ENCODE measurements at regions not wholly inside any gene's neighbourhood (a gene's known extent, or its start where the extent isn't known, plus 50 kb on each side); places are given as distances from the start of the nearest gene placed in this dataset.
"Not testable (repeated sequence)": the region's sequence is repeated elsewhere in the genome, so short reads cannot be mapped to it uniquely, and the experiment has no call there.

GRCh38 chr1:64387389-64388285 lies 82.3 kb upstream of the CACHD1 start:
- H3K27me3 Mint-ChIP-seq: peaks cover 0 to 2% of the 10 kb centered on the region in 2 donors
- no peaks in the 10 kb centered on the region for H3K36me3 Mint-ChIP-seq
- no peaks in the 10 kb centered on the region for H3K4me1 Mint-ChIP-seq (ENCODE audit: low read depth in 2 of 2)
- H3K4me3 Mint-ChIP-seq: no peak overlapping the region
- no peaks in the 10 kb centered on the region for H3K9me3 Mint-ChIP-seq
- H3K27ac Mint-ChIP-seq: no peak overlapping the region
- DNase-seq (ENCODE audit: low spot score) (no peak), ATAC-seq (no peak)

GRCh38 chr1:64388336-64388735 lies 81.6 kb upstream of the CACHD1 start:
- Mint-ChIP-seq H3K36me3 (no peaks in the 10 kb centered on the region), H3K4me3 (no peak overlapping the region), H3K27ac (no peak overlapping the region), H3K9me3 (no peaks in the 10 kb centered on the region), H3K4me1 (ENCODE audit: low read depth in 2 of 2) (no peaks in the 10 kb centered on the region), H3K27me3 (peaks cover under 1 to 2% of the 10 kb centered on the region in 2 donors)
- ATAC-seq: no peak
- no peak for DNase-seq (ENCODE audit: low spot score)

- Mint-ChIP-seq H3K9me3 (no peaks in the 10 kb centered on the region), H3K4me3 (no peak overlapping the region), H3K4me1 (ENCODE audit: low read depth in 2 of 2) (no peaks in the 10 kb centered on the region), H3K27me3 (peaks cover 9 to 10% of the 10 kb centered on the region in 2 donors), H3K36me3 (no peaks in the 10 kb centered on the region), H3K27ac (no peak overlapping the region)
- DNase-seq (ENCODE audit: low spot score): no peak
- no peak for ATAC-seq
Observed at GRCh38 chr1:64392109-64392508, 77.8 kb upstream of the CACHD1 start.

- Mint-ChIP-seq H3K36me3 (no peaks in the 10 kb centered on the region), H3K4me1 (ENCODE audit: low read depth in 2 of 2) (no peaks in the 10 kb centered on the region), H3K4me3 (no peak overlapping the region), H3K27ac (no peak overlapping the region), H3K27me3 (peaks cover 9 to 11% of the 10 kb centered on the region in 2 donors), H3K9me3 (no peaks in the 10 kb centered on the region)
- DNase-seq (ENCODE audit: low spot score) (no peak), ATAC-seq (no peak)
Observed at GRCh38 chr1:64393790-64394189, 76.1 kb upstream of the CACHD1 start.

DNA sequence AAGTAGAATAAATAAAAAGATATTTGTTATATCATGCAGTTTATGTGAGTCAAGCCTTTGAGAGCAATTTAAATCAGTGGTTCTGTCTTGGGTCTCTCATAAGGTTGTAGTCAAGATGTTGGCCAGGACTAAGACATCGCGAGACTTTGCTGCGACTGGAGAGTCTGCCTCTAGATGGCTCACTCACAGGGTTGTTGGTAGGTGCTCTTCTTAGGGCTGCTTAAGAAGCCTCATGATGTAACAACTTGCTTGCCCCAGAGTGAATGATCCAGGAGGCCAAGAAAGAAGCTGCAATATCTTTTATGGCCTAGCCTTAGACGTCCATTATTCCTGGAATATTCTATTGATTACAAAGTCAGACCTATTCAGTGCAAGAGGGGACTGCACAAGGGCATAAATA lies 73.1 kb upstream of the CACHD1 start:
- Mint-ChIP-seq H3K9me3 (peaks cover 3% of the 10 kb centered on the region), H3K4me3 (no peak overlapping the region), H3K27me3 (peaks cover 17 to 32% of the 10 kb centered on the region in 2 donors), H3K27ac (no peak overlapping the region), H3K36me3 (no peaks in the 10 kb centered on the region), H3K4me1 (ENCODE audit: low read depth in 2 of 2) (no peaks in the 10 kb centered on the region)
- no peak for DNase-seq (ENCODE audit: low spot score)
- no peak for ATAC-seq

GRCh38 chr1:64397541-64397940 lies 72.4 kb upstream of the CACHD1 start:
- peaks cover 3% of the 10 kb centered on the region for H3K9me3 Mint-ChIP-seq
- no peaks in the 10 kb centered on the region for H3K36me3 Mint-ChIP-seq
- ATAC-seq: no peak
- no peaks in the 10 kb centered on the region for H3K4me1 Mint-ChIP-seq (ENCODE audit: low read depth in 2 of 2)
- H3K27me3 Mint-ChIP-seq: peaks cover 21 to 32% of the 10 kb centered on the region in 2 donors
- no peak overlapping the region for H3K4me3 Mint-ChIP-seq
- DNase-seq (ENCODE audit: low spot score): no peak
- no peak overlapping the region for H3K27ac Mint-ChIP-seq

DNA sequence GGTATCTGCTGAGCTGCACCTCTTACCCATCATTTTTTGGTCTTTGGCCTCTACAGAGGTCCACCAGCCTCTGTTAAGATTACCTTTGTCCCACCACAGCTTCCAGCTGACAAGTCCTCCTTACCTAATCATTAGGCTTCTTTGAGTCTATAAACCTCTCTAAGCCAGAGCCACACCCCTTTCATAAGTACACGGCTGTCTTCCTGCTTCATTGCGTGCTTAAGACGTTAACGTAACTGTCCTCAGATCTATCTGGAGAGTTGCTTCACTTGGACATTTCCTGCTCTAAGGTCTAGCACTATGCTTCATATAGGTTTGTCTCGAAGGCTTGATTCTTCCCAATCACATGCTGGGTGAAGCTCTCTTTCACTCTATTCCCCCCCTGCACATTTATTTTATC lies 71.0 kb upstream of the CACHD1 start:
- Mint-ChIP-seq H3K4me3 (no peak overlapping the region), H3K36me3 (no peaks in the 10 kb centered on the region), H3K27me3 (peaks cover 18 to 25% of the 10 kb centered on the region in 2 donors), H3K4me1 (ENCODE audit: low read depth in 2 of 2) (no peaks in the 10 kb centered on the region), H3K27ac (no peak overlapping the region), H3K9me3 (peaks cover 3% of the 10 kb centered on the region)
- ATAC-seq (no peak), DNase-seq (ENCODE audit: low spot score) (no peak)

- DNase-seq (ENCODE audit: low spot score) (no peak), ATAC-seq (no peak)
- H3K36me3 Mint-ChIP-seq: no peaks in the 10 kb centered on the region
- peaks cover 22 to 37% of the 10 kb centered on the region in 2 donors for H3K27me3 Mint-ChIP-seq
- H3K27ac Mint-ChIP-seq: no peak overlapping the region
- H3K4me1 Mint-ChIP-seq (ENCODE audit: low read depth in 2 of 2): no peaks in the 10 kb centered on the region
- H3K9me3 Mint-ChIP-seq: peaks cover 3% of the 10 kb centered on the region
- H3K4me3 Mint-ChIP-seq: no peak overlapping the region
Observed at GRCh38 chr1:64401285-64401684, 68.6 kb upstream of the CACHD1 start.

GRCh38 chr1:64403331-64403730 lies 66.6 kb upstream of the CACHD1 start:
- no peak for ATAC-seq
- no peak overlapping the region for H3K4me3 Mint-ChIP-seq
- peaks cover 27 to 42% of the 10 kb centered on the region in 2 donors for H3K27me3 Mint-ChIP-seq
- H3K9me3 Mint-ChIP-seq: peaks cover 3% of the 10 kb centered on the region
- H3K36me3 Mint-ChIP-seq: no peaks in the 10 kb centered on the region
- no peak for DNase-seq (ENCODE audit: low spot score)
- H3K27ac Mint-ChIP-seq: no peak overlapping the region
- H3K4me1 Mint-ChIP-seq (ENCODE audit: low read depth in 2 of 2): no peaks in the 10 kb centered on the region

DNA sequence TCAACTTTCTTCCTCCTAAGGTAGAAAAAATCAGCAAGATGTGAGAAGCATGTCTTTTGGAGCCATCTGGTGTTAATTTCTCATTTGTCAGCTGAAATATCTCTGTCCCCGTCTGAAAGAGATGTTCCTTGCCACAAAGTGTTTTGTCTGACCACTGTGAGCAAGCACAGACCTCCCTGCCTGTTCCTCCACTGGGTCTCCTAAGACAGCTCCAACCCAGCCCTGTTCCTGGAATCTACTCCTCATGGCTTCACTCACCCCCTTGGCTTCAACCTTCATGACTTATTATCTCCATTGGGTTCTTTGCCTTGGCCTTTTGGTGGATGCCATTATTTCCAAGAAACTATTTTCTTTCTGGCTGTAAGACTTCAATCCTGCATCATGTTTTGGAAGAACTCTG lies 65.7 kb upstream of the CACHD1 start:
- DNase-seq (ENCODE audit: low spot score) (no peak), ATAC-seq (no peak)
- peaks cover 3% of the 10 kb centered on the region for H3K9me3 Mint-ChIP-seq
- H3K27me3 Mint-ChIP-seq: peaks cover 25 to 37% of the 10 kb centered on the region in 2 donors
- no peaks in the 10 kb centered on the region for H3K36me3 Mint-ChIP-seq
- H3K4me3 Mint-ChIP-seq: no peak overlapping the region
- H3K4me1 Mint-ChIP-seq (ENCODE audit: low read depth in 2 of 2): no peaks in the 10 kb centered on the region
- no peak overlapping the region for H3K27ac Mint-ChIP-seq

GRCh38 chr1:64405833-64406232 lies 64.1 kb upstream of the CACHD1 start:
- Mint-ChIP-seq H3K4me1 (ENCODE audit: low read depth in 2 of 2) (no peaks in the 10 kb centered on the region), H3K9me3 (no peaks in the 10 kb centered on the region), H3K27ac (no peak overlapping the region), H3K27me3 (peaks cover 21 to 24% of the 10 kb centered on the region in 2 donors), H3K36me3 (no peaks in the 10 kb centered on the region), H3K4me3 (no peak overlapping the region)
- ATAC-seq: no peak
- no peak for DNase-seq (ENCODE audit: low spot score)

- H3K27me3 Mint-ChIP-seq: peaks cover 10 to 14% of the 10 kb centered on the region in 2 donors
- no peak for DNase-seq (ENCODE audit: low spot score)
- ATAC-seq: no peak
- no peaks in the 10 kb centered on the region for H3K4me1 Mint-ChIP-seq (ENCODE audit: low read depth in 2 of 2)
- H3K4me3 Mint-ChIP-seq: no peak overlapping the region
- H3K9me3 Mint-ChIP-seq: no peaks in the 10 kb centered on the region
- H3K36me3 Mint-ChIP-seq: no peaks in the 10 kb centered on the region
- no peak overlapping the region for H3K27ac Mint-ChIP-seq
Observed at GRCh38 chr1:64410217-64410616, 59.7 kb upstream of the CACHD1 start.

- not testable (repeated sequence) for H3K4me3 Mint-ChIP-seq; H3K27ac Mint-ChIP-seq; H3K36me3 Mint-ChIP-seq; H3K4me1 Mint-ChIP-seq (ENCODE audit: low read depth in 2 of 2); ATAC-seq; H3K27me3 Mint-ChIP-seq; H3K9me3 Mint-ChIP-seq; DNase-seq (ENCODE audit: low spot score)
Observed at GRCh38 chr1:64414855-64415546, 54.9 kb upstream of the CACHD1 start.

DNA sequence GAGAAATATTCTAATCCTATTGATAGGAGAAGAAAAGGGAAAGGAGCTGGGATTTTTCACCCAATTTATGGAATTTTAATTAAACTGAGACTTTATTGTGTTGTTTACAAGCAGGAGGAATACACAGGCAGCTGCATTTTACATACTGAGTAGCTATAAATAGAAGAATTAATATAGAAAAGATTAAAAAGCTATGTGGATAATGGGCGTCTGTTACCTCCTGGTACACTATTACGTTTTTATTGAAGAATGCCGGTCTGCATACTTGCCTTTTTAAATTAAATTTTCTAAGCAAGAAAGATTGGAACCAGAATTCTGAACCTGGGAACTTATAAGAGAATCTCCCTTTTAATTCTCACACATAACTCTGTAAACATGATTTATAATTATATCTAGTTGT lies 52.1 kb upstream of the CACHD1 start:
- H3K36me3 Mint-ChIP-seq: no peaks in the 10 kb centered on the region
- DNase-seq (ENCODE audit: low spot score) (no peak), ATAC-seq (no peak)
- no peak overlapping the region for H3K4me3 Mint-ChIP-seq
- no peak overlapping the region for H3K27ac Mint-ChIP-seq
- no peaks in the 10 kb centered on the region for H3K9me3 Mint-ChIP-seq
- H3K4me1 Mint-ChIP-seq (ENCODE audit: low read depth in 2 of 2): no peaks in the 10 kb centered on the region
- peaks cover 6 to 14% of the 10 kb centered on the region in 2 donors for H3K27me3 Mint-ChIP-seq
